Neural progenitor cell (in vitro differentiated cells): ENCODE measurements at regions not wholly inside any gene's neighbourhood (a gene's known extent, or its start where the extent isn't known, plus 50 kb on each side); places are given as distances from the start of the nearest gene placed in this dataset.

Source experiments
- EZH2 ChIP-seq: fragments of 200-600 bp; sonication (generic); IDR thresholded peaks from 2 replicates; pipeline ENCODE4 v1.6.1; 2017; ENCODE audit warnings: antibody characterized with exemption, mild to moderate bottlenecking, moderate library complexity
- EZH2phosphoT487 ChIP-seq: fragments of 200-600 bp; sonication (generic); IDR thresholded peaks from 2 replicates; pipeline ENCODE4 v1.6.1; 2017; ENCODE audit warnings: antibody characterized with exemption
- TF ChIP-seq, protein P1 (sequence below): fragments of 200-600 bp; sonication (generic); IDR thresholded peaks from 2 replicates; pipeline ENCODE4 v1.5.1; 2017; ENCODE audit warnings: antibody characterized with exemption, mild to moderate bottlenecking

DNA sequence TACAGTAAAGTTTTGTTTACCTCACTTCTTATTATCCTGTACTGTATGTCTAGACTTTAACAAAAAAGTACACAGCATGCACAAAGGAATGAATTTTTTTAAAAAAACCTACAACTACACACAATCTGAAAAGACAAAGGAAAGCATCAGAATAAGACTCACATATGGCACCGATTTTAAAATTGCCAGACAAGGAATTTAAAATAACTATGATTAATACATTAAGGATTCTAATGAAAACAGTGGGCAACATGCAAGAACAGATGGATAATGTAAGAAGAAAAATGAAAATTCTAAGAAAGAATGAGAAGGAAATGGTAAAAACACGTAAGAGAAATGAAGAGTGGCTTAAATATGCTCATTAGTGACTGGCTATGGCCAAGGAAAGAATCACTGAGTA, 638.2 kb downstream of the FBXO15 start:
- TF ChIP-seq, protein P1, sequence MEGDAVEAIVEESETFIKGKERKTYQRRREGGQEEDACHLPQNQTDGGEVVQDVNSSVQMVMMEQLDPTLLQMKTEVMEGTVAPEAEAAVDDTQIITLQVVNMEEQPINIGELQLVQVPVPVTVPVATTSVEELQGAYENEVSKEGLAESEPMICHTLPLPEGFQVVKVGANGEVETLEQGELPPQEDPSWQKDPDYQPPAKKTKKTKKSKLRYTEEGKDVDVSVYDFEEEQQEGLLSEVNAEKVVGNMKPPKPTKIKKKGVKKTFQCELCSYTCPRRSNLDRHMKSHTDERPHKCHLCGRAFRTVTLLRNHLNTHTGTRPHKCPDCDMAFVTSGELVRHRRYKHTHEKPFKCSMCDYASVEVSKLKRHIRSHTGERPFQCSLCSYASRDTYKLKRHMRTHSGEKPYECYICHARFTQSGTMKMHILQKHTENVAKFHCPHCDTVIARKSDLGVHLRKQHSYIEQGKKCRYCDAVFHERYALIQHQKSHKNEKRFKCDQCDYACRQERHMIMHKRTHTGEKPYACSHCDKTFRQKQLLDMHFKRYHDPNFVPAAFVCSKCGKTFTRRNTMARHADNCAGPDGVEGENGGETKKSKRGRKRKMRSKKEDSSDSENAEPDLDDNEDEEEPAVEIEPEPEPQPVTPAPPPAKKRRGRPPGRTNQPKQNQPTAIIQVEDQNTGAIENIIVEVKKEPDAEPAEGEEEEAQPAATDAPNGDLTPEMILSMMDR = no peak
- no peak for TF ChIP-seq EZH2phosphoT487
- TF ChIP-seq EZH2 = no peak
